HEK293T (cell line): ENCODE measurements at regions not wholly inside any gene's neighbourhood (a gene's known extent, or its start where the extent isn't known, plus 50 kb on each side); places are given as distances from the start of the nearest gene placed in this dataset.

ENCODE experiments used
- BHLHE40 ChIP-seq: fragments of 450-650 bp; IDR thresholded peaks from 2 replicates; pipeline ENCODE4 v1.6.1; 2016; ENCODE audit warnings: mild to moderate bottlenecking, moderate library complexity, borderline replicate concordance
- CTBP1 ChIP-seq: fragments of 450-650 bp; IDR thresholded peaks from 2 replicates; pipeline ENCODE4 v1.6.1; 2016; ENCODE audit warnings: borderline replicate concordance
- ELF4 ChIP-seq: fragments of 450-650 bp; IDR thresholded peaks from 2 replicates; pipeline ENCODE4 v1.6.1; 2017; ENCODE audit warnings: antibody characterized with exemption
- FOXA1 ChIP-seq: fragments of 450-650 bp; IDR thresholded peaks from 2 replicates; pipeline ENCODE4 v1.6.1; 2016; ENCODE audit warnings: mild to moderate bottlenecking
- FOXK2 ChIP-seq: fragments of 450-650 bp; IDR thresholded peaks from 2 replicates; pipeline ENCODE4 v1.6.1; 2016; ENCODE audit warnings: mild to moderate bottlenecking
- FOXM1 ChIP-seq: fragments of 450-650 bp; IDR thresholded peaks from 2 replicates; pipeline ENCODE4 v1.6.1; 2017; ENCODE audit warnings: mild to moderate bottlenecking, borderline replicate concordance
- L3MBTL2 ChIP-seq: fragments of 450-650 bp; conservative IDR thresholded peaks from 2 replicates; pipeline ENCODE4 v1.6.1; 2016; ENCODE audit warnings: mild to moderate bottlenecking
- LEF1 ChIP-seq: fragments of 450-650 bp; IDR thresholded peaks from 2 replicates; pipeline ENCODE4 v1.6.1; 2017; ENCODE audit warnings: mild to moderate bottlenecking, borderline replicate concordance
- SP1 ChIP-seq: fragments of 450-650 bp; IDR thresholded peaks from 2 replicates; pipeline ENCODE4 v1.6.1; 2017
- SUZ12 ChIP-seq: fragments of 450-650 bp; IDR thresholded peaks from 2 replicates; pipeline ENCODE4 v1.6.1; 2016; ENCODE audit warnings: mild to moderate bottlenecking
- ZNF384 ChIP-seq: fragments of 450-650 bp; IDR thresholded peaks from 2 replicates; pipeline ENCODE4 v1.6.1; 2016

GRCh38 chr2:195326537-195326936 is 330.5 kb upstream of the SLC39A10 start:
- no peak for TF ChIP-seq LEF1
- no peak for TF ChIP-seq SP1
- no peak for TF ChIP-seq FOXM1
- no peak for TF ChIP-seq L3MBTL2
- no peak for TF ChIP-seq CTBP1
- no peak for TF ChIP-seq BHLHE40
- TF ChIP-seq ELF4, result no peak
- TF ChIP-seq FOXK2, result no peak
- no peak for TF ChIP-seq FOXA1
- no peak for TF ChIP-seq ZNF384
- TF ChIP-seq SUZ12, result no peak
